ENCODE measurements at regions not wholly inside any gene's neighbourhood (a gene's known extent, or its start where the extent isn't known, plus 50 kb on each side); places are given as distances from the start of the nearest gene placed in this dataset.

- Histone ChIP-seq H3K36me3 (ENCODE audit: control insufficient read depth in 4 of 4, insufficient read depth in 3 of 4, low read depth in 1 of 4, low read length in 3 of 4) (no peaks in the 10 kb centered on the region), H3K4me1 (ENCODE audit: control insufficient read depth in 4 of 4, insufficient read depth in 4 of 4, low read length in 3 of 4) (no peaks in the 10 kb centered on the region), H3K9me3 (ENCODE audit: control insufficient read depth in 4 of 4, low read length in 3 of 4) (no peaks in the 10 kb centered on the region), H3K27me3 (ENCODE audit: control insufficient read depth in 4 of 4, insufficient read depth in 4 of 4, low read length in 3 of 4) (peaks cover 0 to 2% (median 0%) of the 10 kb centered on the region in 4 donors), H3K27ac (ENCODE audit: low read depth in 1 of 2, low read length in 2 of 2) (no peak overlapping the region), H3K4me3 (ENCODE audit: low read depth in 1 of 3, low read length in 3 of 3) (no peak overlapping the region), H3K9ac (ENCODE audit: low read depth in 1 of 2, low read length in 2 of 2) (no peak overlapping the region)
- TF ChIP-seq ATF3 (IDR thresholded peaks at IDR 0.05) (no peak), FOXA1 (IDR thresholded peaks at IDR 0.05) (no peak), REST (IDR thresholded peaks at IDR 0.05) (no peak), JUND (IDR thresholded peaks at IDR 0.05) (no peak), HNF4A (conservative IDR thresholded peaks at IDR 0.05) (no peak), GABPA (IDR thresholded peaks at IDR 0.05 in 1 of 2, conservative IDR thresholded peaks at IDR 0.05 in 1 of 2) (no peak), TAF1 (conservative IDR thresholded peaks at IDR 0.05) (no peak), MAX (IDR thresholded peaks at IDR 0.05) (no peak), HNF4G (IDR thresholded peaks at IDR 0.05) (no peak), YY1 (IDR thresholded peaks at IDR 0.05) (no peak), ZBTB33 (IDR thresholded peaks at IDR 0.05) (no peak), FOXA2 (IDR thresholded peaks at IDR 0.05) (no peak), NR2F2 (IDR thresholded peaks at IDR 0.05) (no peak), SP1 (IDR thresholded peaks at IDR 0.05) (no peak)
- 70% methylated on average over 2 of the region's 2 CpGs for WGBS
- no peak for DNase-seq (ENCODE audit: low spot score)
Observed at GRCh38 chr13:90968166-90968904, 379.2 kb upstream of the MIR17HG start.

- WGBS = 16% methylated on average over 3 of the region's 3 CpGs
- H3K9ac ChIP-seq (ENCODE audit: low read depth in 1 of 2, low read length in 2 of 2) = no peak overlapping the region
- no peaks in the 10 kb centered on the region for H3K4me1 ChIP-seq (ENCODE audit: control insufficient read depth in 4 of 4, insufficient read depth in 4 of 4, low read length in 3 of 4)
- no peaks in the 10 kb centered on the region for H3K36me3 ChIP-seq (ENCODE audit: control insufficient read depth in 4 of 4, insufficient read depth in 3 of 4, low read depth in 1 of 4, low read length in 3 of 4)
- no peaks in the 10 kb centered on the region for H3K9me3 ChIP-seq (ENCODE audit: control insufficient read depth in 4 of 4, low read length in 3 of 4)
- H3K4me3 ChIP-seq (ENCODE audit: low read depth in 1 of 3, low read length in 3 of 3) = no peak overlapping the region
- DNase-seq (ENCODE audit: low spot score) = no peak
- no peak overlapping the region for H3K27ac ChIP-seq (ENCODE audit: low read depth in 1 of 2, low read length in 2 of 2)
- H3K27me3 ChIP-seq (ENCODE audit: control insufficient read depth in 4 of 4, insufficient read depth in 4 of 4, low read length in 3 of 4) = no peaks in the 10 kb centered on the region
- TF ChIP-seq GABPA (IDR thresholded peaks at IDR 0.05 in 1 of 2, conservative IDR thresholded peaks at IDR 0.05 in 1 of 2) (no peak), JUND (IDR thresholded peaks at IDR 0.05) (no peak), RXRA (IDR thresholded peaks at IDR 0.05) (no peak), REST (IDR thresholded peaks at IDR 0.05) (no peak), ZBTB33 (IDR thresholded peaks at IDR 0.05) (no peak), NR2F2 (IDR thresholded peaks at IDR 0.05) (no peak), ATF3 (IDR thresholded peaks at IDR 0.05) (no peak)
Observed at GRCh38 chr13:90974249-90974975, 373.1 kb upstream of the MIR17HG start.

Data from liver (tissue), 7 donors.